T follicular helper cell (primary cell): ENCODE measurements at regions not wholly inside any gene's neighbourhood (a gene's known extent, or its start where the extent isn't known, plus 50 kb on each side); places are given as distances from the start of the nearest gene placed in this dataset.

Source experiments
- DNase-seq: peaks from one replicate; pipeline ENCODE4 v3.0.0-alpha.2; 2020; ENCODE audit warnings: low read depth

GRCh38 chr6:148213366-148213765 is 129.3 kb upstream of the SASH1 start:
- DNase-seq: no peak

GRCh38 chr6:148214667-148215066 is 128.0 kb upstream of the SASH1 start:
- no peak for DNase-seq

- DNase-seq: no peak
Observed at GRCh38 chr6:148217051-148217450, 125.6 kb upstream of the SASH1 start.

- DNase-seq: no peak
Observed at GRCh38 chr6:148217921-148218320, 124.7 kb upstream of the SASH1 start.

GRCh38 chr6:148218542-148219258 is 123.9 kb upstream of the SASH1 start:
- DNase-seq: no peak

- DNase-seq: no peak
Observed at GRCh38 chr6:148221196-148221979, 121.2 kb upstream of the SASH1 start.

- DNase-seq: no peak
Observed at GRCh38 chr6:148222376-148222775, 120.3 kb upstream of the SASH1 start.

- DNase-seq: no peak
Observed at GRCh38 chr6:148222846-148223245, 119.8 kb upstream of the SASH1 start.

GRCh38 chr6:148223424-148223842 is 119.2 kb upstream of the SASH1 start:
- no peak for DNase-seq

- no peak for DNase-seq
Observed at GRCh38 chr6:148225871-148226270, 116.8 kb upstream of the SASH1 start.

GRCh38 chr6:148226284-148226683 is 116.4 kb upstream of the SASH1 start:
- no peak for DNase-seq

GRCh38 chr6:148231572-148231971 is 111.1 kb upstream of the SASH1 start:
- DNase-seq: no peak

GRCh38 chr6:148235446-148235845 is 107.2 kb upstream of the SASH1 start:
- DNase-seq: no peak

- DNase-seq: no peak
Observed at GRCh38 chr6:148238713-148239112, 103.9 kb upstream of the SASH1 start.

GRCh38 chr6:148239215-148239614 is 103.4 kb upstream of the SASH1 start:
- no peak for DNase-seq

- no peak for DNase-seq
Observed at GRCh38 chr6:148239801-148240460, 102.7 kb upstream of the SASH1 start.

GRCh38 chr6:148240461-148240840 is 102.2 kb upstream of the SASH1 start:
- DNase-seq: no peak

- DNase-seq: no peak
Observed at GRCh38 chr6:148240861-148241477, 101.7 kb upstream of the SASH1 start.

GRCh38 chr6:148242180-148242579 is 100.5 kb upstream of the SASH1 start:
- no peak for DNase-seq

GRCh38 chr6:148244217-148244935 is 98.3 kb upstream of the SASH1 start:
- no peak for DNase-seq

GRCh38 chr6:148247386-148248063 is 95.1 kb upstream of the SASH1 start:
- DNase-seq: no peak
